IgD-negative memory B cell (primary cell): ENCODE measurements at regions not wholly inside any gene's neighbourhood (a gene's known extent, or its start where the extent isn't known, plus 50 kb on each side); places are given as distances from the start of the nearest gene placed in this dataset.
A peak's percentile ranks its signal among the peaks of the same experiment; 100 is the strongest.
"Not testable (repeated sequence)": the region's sequence is repeated elsewhere in the genome, so short reads cannot be mapped to it uniquely, and the experiment has no call there.

Source experiments
- H3K27ac Mint-ChIP-seq, 3 donors: one replicate each; pipeline ENCODE4 v1.8.0; 2020 to 2022; ENCODE audit warnings: mild to moderate bottlenecking in 3 of 3, mixed read lengths in 3 of 3, moderate library complexity in 1 of 3
- H3K27me3 Mint-ChIP-seq: one replicate; pipeline ENCODE4 v1.8.0; 2021; ENCODE audit warnings: mixed read lengths
- H3K36me3 Mint-ChIP-seq: one replicate; pipeline ENCODE4 v1.8.0; 2020; ENCODE audit warnings: mild to moderate bottlenecking, mixed read lengths
- H3K4me1 Mint-ChIP-seq, 3 donors: one replicate each; pipeline ENCODE4 v1.8.0; 2020 to 2022; ENCODE audit warnings: mixed read lengths in 3 of 3, mild to moderate bottlenecking in 1 of 3
- H3K4me3 Mint-ChIP-seq, 4 donors: one replicate each; pipeline ENCODE4 v1.8.0; 2020 to 2022; ENCODE audit warnings: mild to moderate bottlenecking in 4 of 4, mixed read lengths in 4 of 4, moderate library complexity in 3 of 4
- H3K9me3 Mint-ChIP-seq, 3 donors: one replicate each; pipeline ENCODE4 v1.8.0; 2020 to 2021; ENCODE audit warnings: mixed read lengths in 3 of 3, mild to moderate bottlenecking in 1 of 3

- Mint-ChIP-seq H3K4me3 (no peak overlapping the region), H3K36me3 (no peaks in the 10 kb centered on the region), H3K9me3 (peaks cover 0 to 2% (median 0%) of the 10 kb centered on the region in 3 donors), H3K27me3 (no peaks in the 10 kb centered on the region), H3K4me1 (no peaks in the 10 kb centered on the region), H3K27ac (no peak overlapping the region)
Observed at GRCh38 chr3:132084982-132085381, 50.2 kb upstream of the CPNE4 start.

- Mint-ChIP-seq H3K27ac (no peak overlapping the region), H3K36me3 (no peaks in the 10 kb centered on the region), H3K9me3 (no peaks in the 10 kb centered on the region), H3K4me1 (no peaks in the 10 kb centered on the region), H3K27me3 (no peaks in the 10 kb centered on the region), H3K4me3 (no peak overlapping the region)
Observed at GRCh38 chr3:132087356-132087755, 52.5 kb upstream of the CPNE4 start.

GRCh38 chr3:132088291-132088690 is 53.5 kb upstream of the CPNE4 start:
- Mint-ChIP-seq H3K4me3 (no peak overlapping the region), H3K4me1 (no peaks in the 10 kb centered on the region), H3K27ac (no peak overlapping the region), H3K27me3 (no peaks in the 10 kb centered on the region), H3K9me3 (no peaks in the 10 kb centered on the region), H3K36me3 (no peaks in the 10 kb centered on the region)

- Mint-ChIP-seq H3K27ac (no peak overlapping the region), H3K4me1 (no peaks in the 10 kb centered on the region), H3K36me3 (no peaks in the 10 kb centered on the region), H3K27me3 (no peaks in the 10 kb centered on the region), H3K4me3 (no peak overlapping the region), H3K9me3 (no peaks in the 10 kb centered on the region)
Observed at GRCh38 chr3:132090921-132091320, 56.1 kb upstream of the CPNE4 start.

GRCh38 chr3:132116601-132117000 is 81.8 kb upstream of the CPNE4 start:
- H3K9me3 Mint-ChIP-seq: peaks cover 1 to 12% (median 11%) of the 10 kb centered on the region in 3 donors
- H3K27me3 Mint-ChIP-seq: peaks cover 1% of the 10 kb centered on the region
- H3K27ac Mint-ChIP-seq: no peak overlapping the region
- no peaks in the 10 kb centered on the region for H3K4me1 Mint-ChIP-seq
- no peak overlapping the region for H3K4me3 Mint-ChIP-seq
- H3K36me3 Mint-ChIP-seq: no peaks in the 10 kb centered on the region

GRCh38 chr3:132117642-132118041 is 82.8 kb upstream of the CPNE4 start:
- peaks cover 5% of the 10 kb centered on the region for H3K27me3 Mint-ChIP-seq
- peaks cover 4 to 12% (median 11%) of the 10 kb centered on the region in 3 donors for H3K9me3 Mint-ChIP-seq
- H3K36me3 Mint-ChIP-seq: no peaks in the 10 kb centered on the region
- H3K4me1 Mint-ChIP-seq: no peaks in the 10 kb centered on the region
- no peak overlapping the region for H3K27ac Mint-ChIP-seq
- H3K4me3 Mint-ChIP-seq: no peak overlapping the region

- Mint-ChIP-seq H3K4me3 (no peak overlapping the region), H3K4me1 (no peaks in the 10 kb centered on the region), H3K9me3 (peaks cover 5 to 9% (median 7%) of the 10 kb centered on the region in 3 donors), H3K27me3 (peaks cover 5% of the 10 kb centered on the region), H3K27ac (no peak overlapping the region), H3K36me3 (no peaks in the 10 kb centered on the region)
Observed at GRCh38 chr3:132119531-132119930, 84.7 kb upstream of the CPNE4 start.

GRCh38 chr3:132124096-132124495 is 89.3 kb upstream of the CPNE4 start:
- H3K27ac Mint-ChIP-seq: no peak overlapping the region
- H3K9me3 Mint-ChIP-seq: peaks cover 4 to 8% (median 5%) of the 10 kb centered on the region in 3 donors
- no peak overlapping the region for H3K4me3 Mint-ChIP-seq
- peaks cover 4% of the 10 kb centered on the region for H3K27me3 Mint-ChIP-seq
- H3K4me1 Mint-ChIP-seq: no peaks in the 10 kb centered on the region
- no peaks in the 10 kb centered on the region for H3K36me3 Mint-ChIP-seq

GRCh38 chr3:132124651-132125284 is 90.0 kb upstream of the CPNE4 start:
- Mint-ChIP-seq H3K36me3 (no peaks in the 10 kb centered on the region), H3K4me3 (no peak overlapping the region), H3K4me1 (no peaks in the 10 kb centered on the region), H3K27ac (no peak overlapping the region), H3K27me3 (peaks cover 4% of the 10 kb centered on the region), H3K9me3 (peaks cover 4 to 8% (median 5%) of the 10 kb centered on the region in 3 donors)

GRCh38 chr3:132134611-132135010 is 99.8 kb upstream of the CPNE4 start:
- Mint-ChIP-seq H3K4me1 (no peaks in the 10 kb centered on the region), H3K36me3 (no peaks in the 10 kb centered on the region), H3K9me3 (peaks cover 3 to 11% (median 7%) of the 10 kb centered on the region in 3 donors), H3K27ac (no peak overlapping the region), H3K4me3 (no peak overlapping the region), H3K27me3 (no peaks in the 10 kb centered on the region)

- Mint-ChIP-seq H3K27me3 (no peaks in the 10 kb centered on the region), H3K27ac (peak overlapping the region in 1 of 3 donors; percentile 29), H3K9me3 (peaks cover 3 to 11% (median 7%) of the 10 kb centered on the region in 3 donors)
Observed at GRCh38 chr3:132135628-132136333, 101.0 kb upstream of the CPNE4 start.

GRCh38 chr3:132136334-132136716 is 101.5 kb upstream of the CPNE4 start:
- Mint-ChIP-seq H3K27ac (no peak overlapping the region), H3K4me1 (no peaks in the 10 kb centered on the region), H3K4me3 (no peak overlapping the region), H3K36me3 (no peaks in the 10 kb centered on the region), H3K9me3 (peaks cover 3 to 11% (median 7%) of the 10 kb centered on the region in 3 donors), H3K27me3 (no peaks in the 10 kb centered on the region)

More at GRCh38 chr3:132135628-132136333, 101.0 kb upstream of the CPNE4 start:
- no peaks in the 10 kb centered on the region for H3K36me3 Mint-ChIP-seq
- no peak overlapping the region for H3K4me3 Mint-ChIP-seq
- no peaks in the 10 kb centered on the region for H3K4me1 Mint-ChIP-seq

- not testable (repeated sequence) for H3K36me3 Mint-ChIP-seq, H3K27me3 Mint-ChIP-seq, H3K9me3 Mint-ChIP-seq, H3K27ac Mint-ChIP-seq, H3K4me3 Mint-ChIP-seq, H3K4me1 Mint-ChIP-seq
Observed at GRCh38 chr3:132136902-132137301, 102.1 kb upstream of the CPNE4 start.

GRCh38 chr3:132145833-132146232 is 111.0 kb upstream of the CPNE4 start:
- Mint-ChIP-seq H3K4me1 (no peaks in the 10 kb centered on the region), H3K27me3 (no peaks in the 10 kb centered on the region), H3K9me3 (peaks cover 0 to 5% (median 3%) of the 10 kb centered on the region in 3 donors), H3K4me3 (no peak overlapping the region), H3K36me3 (no peaks in the 10 kb centered on the region), H3K27ac (no peak overlapping the region)

- Mint-ChIP-seq H3K27ac (no peak overlapping the region), H3K36me3 (no peaks in the 10 kb centered on the region), H3K4me3 (no peak overlapping the region), H3K9me3 (peaks cover 0 to 3% (median 0%) of the 10 kb centered on the region in 3 donors), H3K27me3 (no peaks in the 10 kb centered on the region), H3K4me1 (no peaks in the 10 kb centered on the region)
Observed at GRCh38 chr3:132154619-132155018, 119.8 kb upstream of the CPNE4 start.

- no peaks in the 10 kb centered on the region for H3K4me1 Mint-ChIP-seq
- H3K9me3 Mint-ChIP-seq: peaks cover 0 to 3% (median 0%) of the 10 kb centered on the region in 3 donors
- no peak overlapping the region for H3K27ac Mint-ChIP-seq
- H3K4me3 Mint-ChIP-seq: no peak overlapping the region
- no peaks in the 10 kb centered on the region for H3K36me3 Mint-ChIP-seq
- no peaks in the 10 kb centered on the region for H3K27me3 Mint-ChIP-seq
Observed at GRCh38 chr3:132159145-132159544, 124.3 kb upstream of the CPNE4 start.
